AG04449 (cell line): ENCODE measurements at regions not wholly inside any gene's neighbourhood (a gene's known extent, or its start where the extent isn't known, plus 50 kb on each side); places are given as distances from the start of the nearest gene placed in this dataset.

ENCODE experiments used
- CTCF ChIA-PET: fragments of 350-600 bp; formaldehyde crosslinking; extraction: SDS; loops from one replicate; lab custom pipeline; 2021; ENCODE audit warnings: antibody characterized with exemption; lab: Yijun Ruan, JAX
- POLR2A ChIA-PET: fragments of 400-600, 350-600 bp; formaldehyde crosslinking; extraction: SDS; loops from one replicate; lab custom pipeline; 2020; ENCODE audit warnings: antibody characterized with exemption, inconsistent platforms; lab: Yijun Ruan, JAX
- DNase-seq: peaks from one replicate; pipeline ENCODE4 v3.0.0-alpha.2; 2010; ENCODE audit warnings: low read depth, low spot score
- H3K4me3 ChIP-seq: 2 replicates; pipeline ENCODE4 v1.5.1; 2011; ENCODE audit warnings: low read depth, mild to moderate bottlenecking, control low read depth, low read length
- CTCF ChIP-seq: IDR thresholded peaks from one replicate; pipeline ENCODE4 v1.5.1; 2011; ENCODE audit warnings: mild to moderate bottlenecking, moderate library complexity, low read length, control low read depth, inconsistent platforms; ENCODE audit not compliant: insufficient read depth; ENCODE audit errors: missing control alignments

GRCh38 chr2:125562924-125563323 lies 1093.0 kb upstream of the GYPC start:
- ChIA-PET CTCF (no interaction called here), POLR2A (no interaction called here)
- H3K4me3 ChIP-seq = no peak overlapping the region
- TF ChIP-seq CTCF = no peak
- DNase-seq = no peak

GRCh38 chr2:125564471-125564870 lies 1091.5 kb upstream of the GYPC start:
- CTCF ChIA-PET = no interaction called here

GRCh38 chr2:125566422-125566821 lies 1089.5 kb upstream of the GYPC start:
- ChIA-PET CTCF (no interaction called here), POLR2A (no interaction called here)
- TF ChIP-seq CTCF = no peak
- no peak for DNase-seq
- no peak overlapping the region for H3K4me3 ChIP-seq

More at GRCh38 chr2:125564471-125564870, 1091.5 kb upstream of the GYPC start:
- H3K4me3 ChIP-seq = no peak overlapping the region
- no peak for DNase-seq
- POLR2A ChIA-PET = no interaction called here
- no peak for TF ChIP-seq CTCF

- CTCF ChIA-PET = no interaction called here
These were observed 1088.9 kb upstream of the GYPC start for GRCh38 chr2:125567100-125567499.

DNA sequence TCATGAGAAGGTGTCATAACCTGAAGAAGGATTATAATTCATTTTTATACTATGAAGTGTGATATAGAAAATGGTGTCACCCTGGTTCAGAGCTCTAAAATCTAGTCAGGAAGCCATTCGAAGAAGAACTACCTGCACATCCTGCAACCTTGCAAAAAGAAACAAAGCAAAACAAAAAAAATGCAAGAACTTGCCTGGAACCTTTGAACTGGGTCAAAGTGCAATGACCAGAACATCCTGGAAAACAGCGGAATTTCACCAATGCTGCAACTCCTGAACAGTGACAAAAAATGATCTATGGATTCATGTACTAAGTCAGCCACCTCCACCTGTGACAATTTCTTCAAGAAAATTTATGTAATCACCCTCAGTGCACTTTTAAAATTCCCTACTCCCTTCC lies 1083.3 kb upstream of the GYPC start:
- CTCF ChIA-PET = no interaction called here

More at GRCh38 chr2:125567100-125567499, 1088.9 kb upstream of the GYPC start:
- DNase-seq = no peak
- TF ChIP-seq CTCF = no peak
- POLR2A ChIA-PET = no interaction called here
- H3K4me3 ChIP-seq = no peak overlapping the region

DNA sequence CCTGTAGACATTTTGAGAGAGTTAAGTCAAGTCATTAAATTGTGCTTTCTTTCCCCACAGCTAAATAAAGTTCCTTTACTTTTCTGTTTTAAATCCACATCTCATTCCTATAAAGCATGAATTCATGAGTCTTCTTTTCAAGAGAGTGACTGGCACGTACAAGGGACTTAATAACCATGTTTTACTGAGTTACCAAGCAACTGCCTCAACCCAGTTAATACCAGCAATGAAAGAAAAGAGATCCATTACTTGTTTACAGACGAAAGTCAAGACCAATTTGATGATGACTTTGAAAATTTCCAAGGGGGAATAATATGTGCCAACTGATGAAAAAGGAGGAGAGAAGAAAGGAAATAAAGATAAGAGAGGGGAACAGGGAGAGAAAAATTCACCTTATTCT lies 1082.5 kb upstream of the GYPC start:
- CTCF ChIA-PET = no interaction called here
- POLR2A ChIA-PET = no interaction called here
- H3K4me3 ChIP-seq = no peak overlapping the region
- TF ChIP-seq CTCF = no peak
- no peak for DNase-seq

More for the DNA sequence above, 1083.3 kb upstream of the GYPC start:
- no peak for TF ChIP-seq CTCF
- no peak overlapping the region for H3K4me3 ChIP-seq
- POLR2A ChIA-PET = no interaction called here
- DNase-seq = no peak
